Hepatic stellate cell (primary cell): ENCODE measurements at regions not wholly inside any gene's neighbourhood (a gene's known extent, or its start where the extent isn't known, plus 50 kb on each side); places are given as distances from the start of the nearest gene placed in this dataset.
"Not testable (repeated sequence)": the region's sequence is repeated elsewhere in the genome, so short reads cannot be mapped to it uniquely, and the experiment has no call there.

Experiments
- DNase-seq: peaks from one replicate; pipeline ENCODE4 v3.0.0; 2011; ENCODE audit warnings: low spot score

GRCh38 chr10:108684431-108684830 is 1238.9 kb downstream of the XPNPEP1 start:
- DNase-seq, result no peak

- DNase-seq, result no peak
Observed at GRCh38 chr10:108673741-108674140, 1249.6 kb downstream of the XPNPEP1 start.

GRCh38 chr10:108663587-108663986 is 1259.7 kb downstream of the XPNPEP1 start:
- no peak for DNase-seq

GRCh38 chr10:108662975-108663374 is 1260.3 kb downstream of the XPNPEP1 start:
- DNase-seq, result no peak

DNA sequence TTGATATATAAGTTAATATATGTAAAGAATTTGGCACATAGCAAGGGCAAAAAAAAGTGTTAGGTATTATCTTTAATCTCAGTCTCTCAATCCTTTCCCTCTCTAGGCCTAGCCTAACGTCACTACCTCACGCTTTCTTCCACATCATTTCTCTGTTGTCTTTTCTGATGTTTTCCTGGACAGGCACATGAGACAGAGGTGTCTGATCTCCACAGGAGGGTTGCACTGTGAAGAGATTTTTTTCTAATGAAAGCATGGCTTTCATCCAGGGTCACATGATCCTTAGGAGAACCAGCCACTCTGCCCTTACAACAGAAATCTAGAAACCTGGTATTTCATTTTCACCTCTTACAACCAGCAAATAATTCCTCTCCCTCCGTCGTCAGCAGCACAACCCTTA is 1268.3 kb downstream of the XPNPEP1 start:
- no peak for DNase-seq

- DNase-seq, result no peak
Observed at GRCh38 chr10:108653531-108653930, 1269.8 kb downstream of the XPNPEP1 start.

DNA sequence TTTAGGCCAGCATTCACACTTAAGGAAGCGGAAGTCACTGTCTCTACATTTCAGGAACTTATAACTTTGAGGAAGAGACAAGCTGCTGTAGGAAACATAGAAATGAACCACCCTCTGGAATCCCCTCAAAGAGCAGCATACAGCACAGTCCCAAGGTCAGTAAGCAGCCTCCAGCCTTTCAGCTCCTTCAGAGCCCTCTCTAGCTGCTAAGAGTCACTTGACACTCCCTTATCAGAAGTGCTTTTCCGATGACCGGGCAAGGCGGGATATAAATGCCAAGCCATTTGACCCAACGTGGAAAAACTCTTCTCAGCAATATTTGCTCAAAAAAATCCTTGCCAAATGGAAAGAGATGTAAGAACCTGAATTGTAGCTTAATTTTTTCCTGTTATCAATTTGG is 1284.3 kb downstream of the XPNPEP1 start:
- no peak for DNase-seq

- DNase-seq, result no peak
Observed at GRCh38 chr10:108638225-108638624, 1285.1 kb downstream of the XPNPEP1 start.

DNA sequence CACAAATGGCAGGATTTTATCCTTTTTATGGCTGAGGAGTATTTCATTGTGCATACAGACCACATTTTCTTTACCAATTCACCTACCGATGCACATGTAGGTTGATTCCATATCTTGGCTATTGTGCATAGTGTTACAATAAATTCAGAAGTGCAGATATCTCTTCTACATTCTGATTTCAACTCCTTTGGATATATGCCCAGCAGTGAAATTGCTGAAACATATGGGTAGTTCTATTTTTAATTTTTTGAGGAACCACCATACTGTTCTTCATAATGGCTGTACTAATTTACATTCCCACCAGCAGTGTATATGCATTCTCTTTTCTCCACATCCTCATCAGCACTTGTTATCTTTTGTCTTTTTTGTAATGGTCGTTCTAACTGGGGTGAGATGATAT is 1290.3 kb downstream of the XPNPEP1 start:
- no peak for DNase-seq

DNA sequence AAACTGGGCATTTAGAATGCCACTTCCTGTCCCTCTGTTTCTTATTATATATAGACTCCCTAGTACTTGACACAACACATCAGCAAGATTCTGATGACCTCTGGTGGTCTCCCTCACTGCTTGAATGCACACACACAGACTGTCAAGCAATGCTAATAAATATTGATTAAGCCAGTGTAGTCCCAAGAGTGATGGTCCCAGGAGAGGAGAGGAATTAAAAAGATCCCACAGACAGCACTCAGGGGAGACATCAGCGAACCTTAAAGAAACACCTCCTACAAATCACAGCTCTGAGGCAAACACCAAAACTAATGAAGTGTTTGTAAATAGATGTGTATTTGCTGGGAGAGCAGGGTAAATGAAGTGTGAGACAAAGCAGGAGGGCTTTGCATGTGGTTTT is 1291.2 kb downstream of the XPNPEP1 start:
- DNase-seq, result no peak

DNA sequence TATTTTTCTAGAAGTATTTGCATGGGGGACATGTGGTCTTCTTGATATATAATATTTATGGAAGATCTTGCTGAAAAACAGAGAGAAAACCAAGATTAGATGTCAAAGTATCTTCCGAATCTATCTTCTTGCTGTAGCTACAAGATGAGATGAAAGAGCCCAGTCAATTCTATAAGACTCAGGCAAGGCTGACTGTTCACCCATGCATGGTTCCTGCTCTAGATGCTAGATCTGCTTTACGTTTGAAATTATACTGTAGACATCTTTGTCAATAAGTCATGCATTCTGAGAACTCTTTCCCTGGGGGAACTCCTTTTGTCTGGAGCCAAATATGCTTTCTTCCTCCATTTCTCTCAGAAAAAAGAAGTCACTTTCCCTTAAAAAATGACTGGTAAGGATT is 1292.0 kb downstream of the XPNPEP1 start:
- no peak for DNase-seq

- DNase-seq, result no peak
Observed at GRCh38 chr10:108629834-108630233, 1293.5 kb downstream of the XPNPEP1 start.

GRCh38 chr10:108624052-108624451 is 1299.3 kb downstream of the XPNPEP1 start:
- DNase-seq, result no peak

DNA sequence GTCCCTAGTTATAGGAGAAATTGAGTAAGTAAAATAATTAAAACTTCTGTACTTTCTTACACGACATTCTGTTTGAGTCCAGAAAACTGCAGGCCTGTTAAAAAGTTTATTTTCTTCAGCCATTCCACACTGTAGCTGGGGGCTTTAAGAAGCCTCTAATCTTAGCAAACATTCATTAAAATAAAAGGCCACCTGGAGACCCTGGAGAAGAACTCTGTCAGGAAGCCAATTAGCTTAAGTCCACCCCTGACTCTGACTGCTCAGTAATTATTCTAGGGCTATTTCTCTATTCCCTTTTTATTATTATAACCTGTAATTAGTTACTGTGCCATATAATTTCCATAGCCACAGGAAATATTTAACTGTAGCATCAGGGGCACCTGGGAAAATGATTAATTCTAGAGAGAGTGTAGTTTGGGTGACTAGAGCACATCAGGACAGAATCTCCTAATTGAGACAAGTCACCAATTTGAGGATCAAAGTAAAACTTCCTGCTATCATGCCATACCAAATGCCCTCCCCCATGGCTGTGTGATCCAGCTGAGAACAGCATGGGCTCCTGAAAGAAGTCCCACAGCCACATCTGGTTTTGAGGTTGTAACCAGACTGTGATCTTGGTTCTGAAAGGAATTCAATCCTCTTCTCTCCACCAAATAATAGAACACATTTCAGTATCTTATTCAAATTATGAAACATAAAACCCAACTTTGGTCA is 1302.3 kb downstream of the XPNPEP1 start:
- no peak for DNase-seq

DNA sequence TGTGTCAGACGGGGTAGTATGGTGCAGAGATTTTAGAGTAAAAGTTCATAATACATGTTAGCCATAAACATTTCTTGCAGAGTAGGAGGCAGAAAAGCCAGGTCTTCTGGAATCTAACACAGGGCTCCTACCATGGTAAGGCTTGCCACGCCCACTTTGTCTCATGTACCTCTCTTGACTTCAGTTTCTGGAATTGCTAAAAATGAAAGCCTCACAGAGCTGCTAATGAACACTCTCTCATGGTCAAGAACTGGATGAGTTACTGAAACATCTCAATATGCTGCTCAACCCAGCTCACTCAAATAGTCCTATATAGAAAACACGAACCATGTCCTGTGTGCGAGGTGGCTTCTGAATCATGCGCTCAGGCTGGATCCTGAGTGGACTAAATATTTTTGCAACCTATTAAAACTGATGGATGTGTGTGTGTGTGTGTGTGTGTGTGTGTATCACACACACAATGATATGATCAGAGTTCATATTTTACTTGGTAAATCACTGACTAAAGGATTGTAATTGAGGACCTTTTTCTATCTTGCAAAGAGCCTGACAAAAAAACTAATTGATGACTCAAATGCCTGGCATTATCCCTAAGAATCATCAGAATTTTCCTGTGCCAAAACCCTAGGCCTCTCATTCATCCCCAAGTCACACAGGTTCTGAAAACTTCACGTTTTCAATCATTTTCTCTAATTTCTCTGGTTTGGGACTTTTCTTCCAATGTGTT is 1306.6 kb downstream of the XPNPEP1 start:
- no peak for DNase-seq

DNA sequence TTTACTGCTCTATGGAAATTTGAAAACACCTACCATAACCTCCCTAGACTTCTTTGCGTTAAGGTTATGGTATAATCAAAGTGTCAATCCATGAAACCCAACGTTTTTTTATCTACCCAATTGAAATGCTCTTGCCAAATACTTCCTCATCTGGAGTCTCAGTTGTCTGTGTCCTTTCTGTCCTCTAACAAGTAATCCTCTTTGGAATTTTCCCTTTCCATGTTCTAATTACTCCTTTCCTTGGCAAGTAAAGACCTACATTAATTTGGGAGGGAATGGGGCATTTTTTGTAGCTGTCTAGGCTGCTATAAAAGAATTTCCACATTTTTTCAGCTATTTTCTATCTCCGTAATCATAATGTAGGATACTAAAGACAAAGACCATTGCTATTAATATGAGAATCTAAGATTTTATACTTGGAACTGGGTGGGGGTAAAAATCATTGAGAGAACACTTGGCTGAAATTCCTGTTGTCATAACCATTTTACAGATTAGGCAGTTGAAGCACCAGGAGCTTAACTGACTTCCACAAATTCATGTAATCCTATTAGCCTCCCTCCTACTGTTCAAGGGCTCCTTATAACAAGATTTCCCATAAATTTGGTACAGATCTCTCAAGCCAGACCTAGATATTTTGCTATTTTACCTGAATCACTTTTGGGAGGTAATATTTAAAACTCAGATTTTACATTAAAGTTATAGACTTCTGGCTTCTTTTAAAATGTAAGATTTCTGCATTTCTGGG is 1307.6 kb downstream of the XPNPEP1 start:
- DNase-seq, result no peak

- no peak for DNase-seq
Observed at GRCh38 chr10:108612485-108612884, 1310.8 kb downstream of the XPNPEP1 start.

- DNase-seq, result no peak
Observed at GRCh38 chr10:108608860-108609259, 1314.5 kb downstream of the XPNPEP1 start.

- DNase-seq, result no peak
Observed at GRCh38 chr10:108601851-108602250, 1321.5 kb downstream of the XPNPEP1 start.

GRCh38 chr10:108600511-108600910 is 1322.8 kb downstream of the XPNPEP1 start:
- DNase-seq, result not testable (repeated sequence)

DNA sequence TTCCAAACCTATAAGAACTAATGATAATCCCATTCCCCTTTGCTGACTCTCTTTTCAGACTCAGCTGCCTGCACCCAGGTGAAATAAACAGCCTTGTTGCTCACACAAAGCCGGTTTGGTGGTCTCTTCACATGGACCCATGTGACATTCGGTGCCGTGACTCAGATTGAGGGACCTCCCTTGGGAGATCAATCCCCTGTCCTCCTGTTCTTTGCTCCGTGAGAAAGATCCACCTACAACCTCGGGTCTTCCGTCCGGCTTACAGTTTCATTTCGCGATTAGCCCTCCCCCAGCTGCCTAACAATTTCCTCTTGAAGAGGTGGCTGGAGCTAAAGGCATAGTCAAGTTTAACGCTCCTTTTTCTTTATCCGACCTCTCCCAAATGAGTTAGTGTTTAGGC is 1324.0 kb downstream of the XPNPEP1 start:
- not testable (repeated sequence) for DNase-seq

- DNase-seq, result no peak
Observed at GRCh38 chr10:108598831-108599230, 1324.5 kb downstream of the XPNPEP1 start.

DNA sequence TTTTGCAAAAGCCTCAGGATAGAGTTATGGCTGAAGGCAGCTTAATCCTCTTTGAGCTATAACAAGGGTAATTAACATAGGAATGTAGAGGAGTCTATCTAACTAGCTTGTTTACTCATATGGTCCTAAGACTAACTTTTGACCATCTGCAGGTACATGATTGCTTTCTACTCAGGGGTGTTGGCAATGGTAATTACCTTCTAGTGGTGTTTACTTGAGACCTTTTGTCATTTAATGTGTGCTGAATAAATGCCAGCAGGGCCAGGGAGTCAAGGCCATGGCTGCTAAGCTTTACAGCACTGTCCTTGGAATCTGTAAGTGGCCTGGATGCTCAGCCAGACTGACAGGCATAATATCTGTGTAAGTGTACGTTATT is 1325.0 kb downstream of the XPNPEP1 start:
- no peak for DNase-seq
